Activated B cell treated with CpG ODN at 0.5 μM for 24 hours (primary cell): ENCODE measurements at regions not wholly inside any gene's neighbourhood (a gene's known extent, or its start where the extent isn't known, plus 50 kb on each side); places are given as distances from the start of the nearest gene placed in this dataset.

ENCODE experiments used
- ATAC-seq: fragments of 200-7000 bp; cut with Tn5 transposase; one replicate; pipeline ENCODE4 v1.10.0; 2021; ENCODE audit warnings: low read depth, mild to moderate bottlenecking, moderate library complexity
- CTCF ChIA-PET: fragments of 350-600 bp; sonication (Branson Sonifier 250); formaldehyde crosslinking; loops from one replicate; lab custom pipeline; 2021; ENCODE audit warnings: antibody characterized with exemption; lab: Charles Lee
- POLR2A ChIA-PET: fragments of 350-600 bp; sonication (Branson Sonifier 250); formaldehyde crosslinking; loops from one replicate; lab custom pipeline; 2021; ENCODE audit warnings: antibody characterized with exemption; lab: Charles Lee
- DNase-seq: peaks from one replicate; pipeline ENCODE4 v3.0.0; 2022
- H3K27ac Mint-ChIP-seq: one replicate; pipeline ENCODE4 v1.8.0; 2020; ENCODE audit warnings: mixed read lengths
- H3K27me3 Mint-ChIP-seq: one replicate; pipeline ENCODE4 v1.8.0; 2021; ENCODE audit warnings: mixed read lengths
- H3K36me3 Mint-ChIP-seq: one replicate; pipeline ENCODE4 v1.8.0; 2021; ENCODE audit warnings: low read depth, mixed read lengths
- H3K4me1 Mint-ChIP-seq: one replicate; pipeline ENCODE4 v1.8.0; 2021; ENCODE audit warnings: mixed read lengths
- H3K4me3 Mint-ChIP-seq: one replicate; pipeline ENCODE4 v1.8.0; 2020; ENCODE audit warnings: mild to moderate bottlenecking, mixed read lengths
- H3K9me3 Mint-ChIP-seq: one replicate; pipeline ENCODE4 v1.8.0; 2020; ENCODE audit warnings: mixed read lengths
- CTCF ChIP-seq: fragments of 200-600 bp; IDR thresholded peaks from one replicate; pipeline ENCODE4 v1.8.0; 2022; ENCODE audit warnings: antibody characterized with exemption, mild to moderate bottlenecking
- intact Hi-C: fragments of 100-400 bp; cut with micrococcal nuclease; formaldehyde crosslinking; loops from one replicate; pipeline ENCODE4 v1.15.1; 2024

GRCh38 chr12:58533652-58534051 is 386.7 kb downstream of the LRIG3 start:
- H3K36me3 Mint-ChIP-seq = no peaks in the 10 kb centered on the region
- H3K27me3 Mint-ChIP-seq = peaks cover 2% of the 10 kb centered on the region
- no peaks in the 10 kb centered on the region for H3K9me3 Mint-ChIP-seq
- DNase-seq (no peak), ATAC-seq (no peak)
- TF ChIP-seq CTCF = no peak
- no peak overlapping the region for H3K27ac Mint-ChIP-seq
- H3K4me3 Mint-ChIP-seq = no peak overlapping the region
- ChIA-PET POLR2A (no interaction called here), CTCF (no interaction called here)
- no peaks in the 10 kb centered on the region for H3K4me1 Mint-ChIP-seq
- intact Hi-C loops = no loop called here

- ATAC-seq (no peak), DNase-seq (no peak)
- H3K36me3 Mint-ChIP-seq = no peaks in the 10 kb centered on the region
- no peak overlapping the region for H3K4me3 Mint-ChIP-seq
- CTCF ChIA-PET = no interaction called here
- H3K4me1 Mint-ChIP-seq = no peaks in the 10 kb centered on the region
- POLR2A ChIA-PET = no interaction called here
- no peaks in the 10 kb centered on the region for H3K9me3 Mint-ChIP-seq
- no peak for TF ChIP-seq CTCF
- intact Hi-C loops = no loop called here
- peaks cover 2% of the 10 kb centered on the region for H3K27me3 Mint-ChIP-seq
- no peak overlapping the region for H3K27ac Mint-ChIP-seq
Observed at GRCh38 chr12:58537278-58537677, 383.0 kb downstream of the LRIG3 start.

GRCh38 chr12:58539295-58539694 is 381.0 kb downstream of the LRIG3 start:
- no peak for TF ChIP-seq CTCF
- H3K27me3 Mint-ChIP-seq = no peaks in the 10 kb centered on the region
- no peaks in the 10 kb centered on the region for H3K4me1 Mint-ChIP-seq
- H3K36me3 Mint-ChIP-seq = no peaks in the 10 kb centered on the region
- H3K27ac Mint-ChIP-seq = no peak overlapping the region
- H3K4me3 Mint-ChIP-seq = no peak overlapping the region
- ChIA-PET CTCF (no interaction called here), POLR2A (no interaction called here)
- ATAC-seq (no peak), DNase-seq (no peak)
- H3K9me3 Mint-ChIP-seq = no peaks in the 10 kb centered on the region
- intact Hi-C loops = no loop called here

- Mint-ChIP-seq H3K9me3 (no peaks in the 10 kb centered on the region), H3K27me3 (no peaks in the 10 kb centered on the region), H3K27ac (no peak overlapping the region), H3K4me1 (no peaks in the 10 kb centered on the region), H3K4me3 (no peak overlapping the region), H3K36me3 (no peaks in the 10 kb centered on the region)
- ChIA-PET POLR2A (no interaction called here), CTCF (no interaction called here)
- ATAC-seq (no peak), DNase-seq (no peak)
- TF ChIP-seq CTCF = no peak
- intact Hi-C loops = no loop called here
Observed at GRCh38 chr12:58540480-58541299, 379.6 kb downstream of the LRIG3 start.

GRCh38 chr12:58541300-58541690 is 379.0 kb downstream of the LRIG3 start:
- no peaks in the 10 kb centered on the region for H3K27me3 Mint-ChIP-seq
- intact Hi-C loops = no loop called here
- POLR2A ChIA-PET = no interaction called here
- CTCF ChIA-PET = no interaction called here
- TF ChIP-seq CTCF = no peak
- H3K27ac Mint-ChIP-seq = no peak overlapping the region
- ATAC-seq = no peak
- H3K4me1 Mint-ChIP-seq = no peaks in the 10 kb centered on the region
- DNase-seq = no peak
- H3K9me3 Mint-ChIP-seq = no peaks in the 10 kb centered on the region
- H3K4me3 Mint-ChIP-seq = no peak overlapping the region
- no peaks in the 10 kb centered on the region for H3K36me3 Mint-ChIP-seq
